Karpas-422 (cell line): ENCODE measurements at regions not wholly inside any gene's neighbourhood (a gene's known extent, or its start where the extent isn't known, plus 50 kb on each side); places are given as distances from the start of the nearest gene placed in this dataset.
"Not testable (repeated sequence)": the region's sequence is repeated elsewhere in the genome, so short reads cannot be mapped to it uniquely, and the experiment has no call there.

Source experiments
- DNase-seq: peaks from one replicate; pipeline ENCODE4 v3.0.0-alpha.2; 2015
- H2AFZ ChIP-seq: fragments of 200-600 bp; sonication (generic); 2 replicates; pipeline ENCODE4 v1.6.1; 2014; ENCODE audit warnings: antibody characterized with exemption, low read length, mixed read lengths
- H3K27ac ChIP-seq: fragments of 200-600 bp; sonication (generic); 2 replicates; pipeline ENCODE4 v1.5.1; 2014; ENCODE audit warnings: mild to moderate bottlenecking, low read length, moderate library complexity
- H3K27me3 ChIP-seq: fragments of 200-600 bp; sonication (generic); 2 replicates; pipeline ENCODE4 v1.6.1; 2014; ENCODE audit warnings: low read length, mixed read lengths
- H3K36me3 ChIP-seq: fragments of 200-600 bp; sonication (generic); 2 replicates; pipeline ENCODE4 v1.6.1; 2014; ENCODE audit warnings: low read length, mixed read lengths; ENCODE audit not compliant: insufficient read depth
- H3K4me1 ChIP-seq: fragments of 200-600 bp; sonication (generic); 2 replicates; pipeline ENCODE4 v1.6.1; 2014; ENCODE audit warnings: mild to moderate bottlenecking, low read length, mixed read lengths
- H3K4me2 ChIP-seq: fragments of 200-600 bp; sonication (generic); 2 replicates; pipeline ENCODE4 v1.6.1; 2014; ENCODE audit warnings: low read length, low read depth, mild to moderate bottlenecking; ENCODE audit not compliant: poor library complexity, severe bottlenecking
- H3K4me3 ChIP-seq: fragments of 200-600 bp; sonication (generic); 2 replicates; pipeline ENCODE4 v1.5.1; 2014; ENCODE audit warnings: mild to moderate bottlenecking, antibody characterized with exemption, low read length, mixed read lengths
- H3K79me2 ChIP-seq: fragments of 200-600 bp; sonication (generic); 2 replicates; pipeline ENCODE4 v1.6.1; 2014; ENCODE audit warnings: mild to moderate bottlenecking, low read length, mixed read lengths
- H3K9ac ChIP-seq: fragments of 200-600 bp; sonication (generic); 2 replicates; pipeline ENCODE4 v1.6.0; 2014; ENCODE audit warnings: low read length
- H3K9me2 ChIP-seq: fragments of 200-600 bp; sonication (generic), shearing (Covaris generic); replicated peaks from 2 replicates; pipeline ENCODE4 v1.6.0; 2014; ENCODE audit warnings: mild to moderate bottlenecking, low read length, moderate library complexity; ENCODE audit not compliant: insufficient read depth
- H3K9me3 ChIP-seq: fragments of 300-700, 200-600 bp; sonication (generic); 2 replicates; pipeline ENCODE4 v1.6.1; 2014; ENCODE audit warnings: low read length, mixed read lengths
- H4K20me1 ChIP-seq: fragments of 200-600 bp; sonication (generic); 2 replicates; pipeline ENCODE4 v1.6.1; 2014; ENCODE audit warnings: mild to moderate bottlenecking, antibody characterized with exemption, low read length, low read depth; ENCODE audit not compliant: insufficient read depth

DNA sequence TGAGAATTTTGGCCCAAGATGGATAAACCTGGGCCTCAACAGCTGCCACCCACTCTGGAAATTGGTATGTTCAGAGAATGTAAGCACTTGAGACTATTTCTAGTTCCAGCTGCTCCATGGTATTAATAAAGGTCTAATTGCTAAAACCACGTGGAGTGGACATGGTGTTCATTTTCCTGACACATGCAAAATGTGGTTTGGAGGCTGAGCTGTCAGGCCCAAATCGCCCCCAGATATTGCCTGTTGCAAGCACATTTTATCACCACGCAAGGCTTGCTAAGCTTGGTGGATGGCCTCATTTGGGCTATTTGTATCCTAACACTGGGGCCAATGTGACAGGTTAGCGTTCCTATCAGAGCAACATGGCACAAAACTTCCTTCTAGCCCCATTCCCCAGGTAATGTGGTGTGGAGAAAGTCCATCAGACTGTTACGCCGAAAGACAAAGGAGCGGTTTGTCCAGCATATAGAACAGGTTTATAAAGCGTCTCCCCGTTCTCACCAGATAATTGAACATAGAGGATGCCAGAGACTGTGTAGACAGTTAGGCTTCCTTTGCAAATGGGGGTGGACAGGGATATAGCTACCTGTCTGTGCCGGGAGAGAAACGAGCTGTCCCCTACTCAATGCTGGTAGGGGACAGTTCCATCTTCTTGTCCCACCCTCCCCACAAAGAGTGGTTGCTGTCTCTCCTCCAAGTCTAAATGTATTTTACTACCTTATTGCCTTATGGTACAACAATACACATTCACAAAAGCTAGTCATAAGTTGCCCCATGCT lies 78.0 kb upstream of the ANKRD1 start:
- Histone ChIP-seq H3K27ac (no peak overlapping the region), H3K9me2 (no peaks in the 10 kb centered on the region), H3K79me2 (no peaks in the 10 kb centered on the region), H3K4me2 (no peak overlapping the region), H3K4me3 (no peak overlapping the region), H3K4me1 (no peaks in the 10 kb centered on the region), H2AFZ (no peak overlapping the region), H3K9me3 (no peaks in the 10 kb centered on the region), H4K20me1 (no peaks in the 10 kb centered on the region), H3K36me3 (no peaks in the 10 kb centered on the region), H3K27me3 (no peaks in the 10 kb centered on the region), H3K9ac (no peak overlapping the region)
- DNase-seq, result no peak

DNA sequence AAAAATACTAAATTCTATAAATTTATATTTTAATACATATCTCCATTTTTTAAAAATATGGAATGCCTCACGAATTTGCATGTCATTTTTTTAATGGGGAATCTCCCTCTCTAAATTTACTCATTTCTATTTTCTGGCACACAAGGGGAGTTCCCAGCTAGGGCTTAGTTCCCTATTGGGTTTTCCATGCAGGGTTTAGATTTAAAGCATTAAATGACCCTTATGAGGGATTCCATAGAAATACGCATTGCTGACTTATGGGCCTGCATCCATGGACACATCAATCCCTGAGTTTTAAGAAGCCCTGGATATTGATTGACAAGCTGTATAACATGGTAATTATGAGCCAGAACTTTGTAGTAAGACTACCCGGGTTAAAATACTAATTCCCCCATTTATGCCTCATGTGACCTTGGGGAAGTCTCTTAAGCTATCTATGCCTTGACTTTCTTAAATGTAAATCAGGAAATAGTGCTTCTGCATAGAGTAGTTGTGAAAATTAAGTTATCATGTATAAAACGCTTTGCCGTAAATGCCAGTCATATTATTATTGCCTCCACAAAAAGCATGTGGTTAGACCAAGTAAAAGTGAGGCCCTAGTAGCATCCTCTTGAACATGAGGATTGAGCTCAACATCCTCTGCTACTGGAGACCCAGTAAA lies 78.8 kb upstream of the ANKRD1 start:
- Histone ChIP-seq H3K9me3 (no peaks in the 10 kb centered on the region), H2AFZ (no peak overlapping the region), H3K4me1 (no peaks in the 10 kb centered on the region), H3K4me2 (no peak overlapping the region), H3K36me3 (no peaks in the 10 kb centered on the region), H4K20me1 (no peaks in the 10 kb centered on the region), H3K4me3 (no peak overlapping the region), H3K27ac (no peak overlapping the region), H3K27me3 (no peaks in the 10 kb centered on the region), H3K9me2 (no peaks in the 10 kb centered on the region), H3K9ac (no peak overlapping the region), H3K79me2 (no peaks in the 10 kb centered on the region)
- DNase-seq, result no peak

DNA sequence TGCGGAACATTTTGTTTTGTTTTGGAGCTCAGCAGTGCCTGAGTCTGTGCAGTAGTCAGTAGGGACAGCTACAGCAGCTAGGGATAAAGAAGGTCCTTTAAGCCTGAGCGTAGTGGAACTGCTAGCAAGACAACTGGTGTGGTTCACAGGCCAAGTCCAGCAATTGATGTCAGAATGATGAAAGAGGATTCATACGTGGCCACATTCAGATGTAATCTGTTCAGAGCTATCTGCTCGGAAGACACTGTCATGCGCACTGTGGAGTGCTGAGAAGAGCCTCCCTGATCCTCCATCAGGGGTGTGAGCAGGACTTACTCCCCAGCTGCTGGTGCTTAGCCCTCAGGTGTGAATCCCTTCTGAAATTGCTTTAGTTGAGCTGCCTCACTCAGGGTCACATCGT lies 79.6 kb upstream of the ANKRD1 start:
- Histone ChIP-seq H3K4me2 (no peak overlapping the region), H3K4me3 (no peak overlapping the region), H3K36me3 (no peaks in the 10 kb centered on the region), H3K9me2 (no peaks in the 10 kb centered on the region), H4K20me1 (no peaks in the 10 kb centered on the region), H3K9ac (no peak overlapping the region), H3K27me3 (no peaks in the 10 kb centered on the region), H3K27ac (no peak overlapping the region), H3K4me1 (no peaks in the 10 kb centered on the region), H3K9me3 (no peaks in the 10 kb centered on the region), H3K79me2 (no peaks in the 10 kb centered on the region), H2AFZ (no peak overlapping the region)
- DNase-seq, result no peak

DNA sequence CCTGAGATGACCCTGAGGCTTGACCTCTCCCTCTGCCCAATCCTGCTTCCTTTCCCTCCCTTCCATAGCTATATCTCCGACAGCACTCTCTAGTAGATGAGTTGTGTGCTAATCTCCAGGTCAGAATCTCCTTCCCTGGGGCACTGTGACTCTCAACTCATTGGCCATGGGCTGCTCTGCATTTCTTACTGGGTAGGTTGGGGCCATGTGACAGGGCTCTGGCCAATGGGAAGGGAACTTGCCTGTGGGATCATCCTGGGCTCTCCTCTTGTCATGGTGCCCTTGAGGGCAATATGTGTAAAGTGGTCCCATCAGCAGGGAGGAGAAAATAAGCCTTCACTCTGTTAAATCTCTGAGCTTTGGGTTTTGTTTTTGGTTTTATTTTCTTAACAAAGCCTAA lies 80.1 kb upstream of the ANKRD1 start:
- no peak for DNase-seq
- Histone ChIP-seq H3K4me1 (no peaks in the 10 kb centered on the region), H2AFZ (no peak overlapping the region)

DNA sequence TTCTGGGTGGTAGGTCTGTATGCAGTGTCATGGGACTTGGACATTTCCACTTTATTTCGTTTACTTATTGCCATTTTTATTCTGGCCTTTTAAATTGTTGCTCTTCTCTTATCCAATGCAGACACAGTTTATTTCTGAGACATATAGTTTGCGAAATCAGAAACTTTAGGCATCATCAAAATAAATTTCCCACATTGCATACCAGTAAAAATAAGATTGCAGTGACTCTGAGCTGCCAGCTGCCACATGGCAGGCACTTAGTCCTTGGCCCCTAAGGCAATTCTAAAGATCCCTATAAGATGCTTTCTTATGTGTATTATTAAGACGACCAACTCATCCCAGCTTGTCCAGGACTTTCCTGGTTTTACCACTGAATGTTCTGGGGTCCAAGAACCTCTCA lies 81.8 kb upstream of the ANKRD1 start:
- Histone ChIP-seq H3K9me3 (no peaks in the 10 kb centered on the region), H3K79me2 (no peaks in the 10 kb centered on the region), H3K4me1 (no peaks in the 10 kb centered on the region), H3K9me2 (no peaks in the 10 kb centered on the region), H3K36me3 (no peaks in the 10 kb centered on the region), H2AFZ (no peak overlapping the region), H3K4me2 (no peak overlapping the region), H3K4me3 (no peak overlapping the region), H3K9ac (no peak overlapping the region), H3K27me3 (no peaks in the 10 kb centered on the region), H4K20me1 (no peaks in the 10 kb centered on the region), H3K27ac (no peak overlapping the region)
- no peak for DNase-seq

More for the DNA sequence above, 80.1 kb upstream of the ANKRD1 start:
- H3K27ac ChIP-seq, result no peak overlapping the region
- H3K4me2 ChIP-seq, result no peak overlapping the region
- no peaks in the 10 kb centered on the region for H3K36me3 ChIP-seq
- no peaks in the 10 kb centered on the region for H3K27me3 ChIP-seq
- no peaks in the 10 kb centered on the region for H4K20me1 ChIP-seq
- H3K4me3 ChIP-seq, result no peak overlapping the region
- no peaks in the 10 kb centered on the region for H3K79me2 ChIP-seq
- H3K9ac ChIP-seq, result no peak overlapping the region
- no peaks in the 10 kb centered on the region for H3K9me3 ChIP-seq
- H3K9me2 ChIP-seq, result no peaks in the 10 kb centered on the region

DNA sequence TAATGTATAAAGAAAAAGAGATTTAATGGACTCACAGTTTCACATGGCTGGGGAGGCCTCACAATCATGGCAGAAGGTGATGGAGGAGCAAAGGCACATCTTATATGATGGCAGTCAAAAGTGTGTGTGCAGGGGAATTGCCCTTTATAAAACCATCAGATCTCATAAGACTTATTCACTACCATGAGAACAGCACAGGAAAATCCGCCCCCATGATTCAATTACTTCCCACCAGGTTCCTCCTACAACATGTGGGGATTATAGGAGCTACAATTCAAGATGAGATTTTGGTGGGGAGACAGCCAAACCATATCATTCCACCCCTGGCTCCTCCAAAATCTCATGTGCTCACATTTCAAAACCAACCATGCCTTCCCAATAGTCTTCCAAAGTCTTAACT lies 82.5 kb upstream of the ANKRD1 start:
- H3K27me3 ChIP-seq, H3K79me2 ChIP-seq, H3K4me3 ChIP-seq: not testable (repeated sequence)

GRCh38 chr10:91005276-91005675 lies 84.4 kb upstream of the ANKRD1 start:
- not testable (repeated sequence) for H2AFZ ChIP-seq, H3K9ac ChIP-seq, H3K27me3 ChIP-seq, H3K36me3 ChIP-seq, H3K4me1 ChIP-seq, H3K9me2 ChIP-seq, H3K9me3 ChIP-seq, H3K4me2 ChIP-seq, DNase-seq, H3K4me3 ChIP-seq, H3K79me2 ChIP-seq, H4K20me1 ChIP-seq, H3K27ac ChIP-seq

More for the DNA sequence above, 82.5 kb upstream of the ANKRD1 start:
- H3K4me1 ChIP-seq, H3K27ac ChIP-seq, H3K4me2 ChIP-seq, H3K36me3 ChIP-seq, H4K20me1 ChIP-seq, H3K9me3 ChIP-seq, H2AFZ ChIP-seq, H3K9me2 ChIP-seq, H3K9ac ChIP-seq, DNase-seq: not testable (repeated sequence)

DNA sequence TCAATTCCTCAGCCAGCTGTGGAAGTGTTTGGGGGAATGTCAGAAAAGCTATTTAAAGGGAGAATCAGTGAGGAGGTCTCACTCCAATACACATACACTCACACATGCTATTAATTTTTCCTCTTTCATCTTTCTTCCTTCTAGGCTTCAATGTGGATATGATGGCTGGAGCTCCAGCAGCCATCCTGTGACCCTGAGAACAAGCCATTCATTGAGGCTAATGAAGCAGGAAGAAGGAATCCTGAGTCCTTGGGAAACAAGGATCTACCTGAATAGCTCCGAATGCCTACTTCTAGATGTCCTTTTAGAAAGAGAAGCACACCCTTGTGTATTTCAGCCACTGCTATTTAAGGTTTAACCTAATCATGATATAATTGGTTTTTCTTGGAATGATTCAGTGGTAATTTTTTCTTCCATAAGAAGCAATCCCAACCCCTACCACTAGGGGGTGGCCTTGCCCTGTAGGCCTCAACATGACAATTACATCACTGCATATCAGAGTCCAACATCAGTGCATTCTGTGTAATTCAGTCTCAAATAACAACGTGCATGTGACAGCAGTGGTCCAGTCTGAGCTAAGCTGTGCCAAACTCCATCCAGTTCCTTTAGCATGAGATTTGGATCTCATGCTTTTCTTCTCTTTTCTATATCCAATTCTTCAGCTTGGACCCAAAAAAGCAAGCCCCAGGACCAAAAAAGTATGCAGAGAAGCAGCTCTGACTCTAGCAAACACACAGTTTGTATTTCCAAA lies 85.3 kb upstream of the ANKRD1 start:
- H3K4me1 ChIP-seq, result no peaks in the 10 kb centered on the region

More for the DNA sequence above, 85.3 kb upstream of the ANKRD1 start:
- Histone ChIP-seq H3K9me3 (no peaks in the 10 kb centered on the region), H3K9ac (no peak overlapping the region), H3K27me3 (no peaks in the 10 kb centered on the region), H3K9me2 (no peaks in the 10 kb centered on the region), H3K27ac (no peak overlapping the region), H3K36me3 (no peaks in the 10 kb centered on the region), H3K4me3 (no peak overlapping the region), H3K4me2 (no peak overlapping the region), H3K79me2 (no peaks in the 10 kb centered on the region), H4K20me1 (no peaks in the 10 kb centered on the region), H2AFZ (no peak overlapping the region)
- DNase-seq, result peak; percentile 71
